ENCODE measurements at regions not wholly inside any gene's neighbourhood (a gene's known extent, or its start where the extent isn't known, plus 50 kb on each side); places are given as distances from the start of the nearest gene placed in this dataset.

DNA sequence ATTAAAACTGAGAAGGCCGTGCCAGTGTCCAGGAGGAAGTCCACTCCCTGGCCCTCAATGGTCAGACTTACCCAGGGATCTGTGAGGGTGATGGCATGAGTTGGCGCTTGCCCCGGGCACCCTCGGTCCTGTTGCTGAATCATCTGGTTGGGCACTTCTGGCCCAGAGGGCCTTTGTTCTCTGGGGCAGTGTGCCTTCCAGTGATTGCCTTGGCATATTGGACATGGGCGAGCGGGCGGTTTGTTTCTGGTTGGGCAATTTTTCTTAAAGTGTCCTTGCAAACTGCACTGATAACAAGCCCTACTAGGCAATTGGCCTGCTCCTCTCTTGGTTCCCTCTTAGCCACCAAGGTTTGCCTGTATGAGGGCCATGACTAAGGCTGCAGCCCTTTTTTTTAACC, 69.5 kb upstream of the ZDHHC17 start:
- TF ChIP-seq, protein P1, sequence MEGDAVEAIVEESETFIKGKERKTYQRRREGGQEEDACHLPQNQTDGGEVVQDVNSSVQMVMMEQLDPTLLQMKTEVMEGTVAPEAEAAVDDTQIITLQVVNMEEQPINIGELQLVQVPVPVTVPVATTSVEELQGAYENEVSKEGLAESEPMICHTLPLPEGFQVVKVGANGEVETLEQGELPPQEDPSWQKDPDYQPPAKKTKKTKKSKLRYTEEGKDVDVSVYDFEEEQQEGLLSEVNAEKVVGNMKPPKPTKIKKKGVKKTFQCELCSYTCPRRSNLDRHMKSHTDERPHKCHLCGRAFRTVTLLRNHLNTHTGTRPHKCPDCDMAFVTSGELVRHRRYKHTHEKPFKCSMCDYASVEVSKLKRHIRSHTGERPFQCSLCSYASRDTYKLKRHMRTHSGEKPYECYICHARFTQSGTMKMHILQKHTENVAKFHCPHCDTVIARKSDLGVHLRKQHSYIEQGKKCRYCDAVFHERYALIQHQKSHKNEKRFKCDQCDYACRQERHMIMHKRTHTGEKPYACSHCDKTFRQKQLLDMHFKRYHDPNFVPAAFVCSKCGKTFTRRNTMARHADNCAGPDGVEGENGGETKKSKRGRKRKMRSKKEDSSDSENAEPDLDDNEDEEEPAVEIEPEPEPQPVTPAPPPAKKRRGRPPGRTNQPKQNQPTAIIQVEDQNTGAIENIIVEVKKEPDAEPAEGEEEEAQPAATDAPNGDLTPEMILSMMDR (IDR thresholded peaks at IDR 0.05 in 2 of 3, conservative IDR thresholded peaks at IDR 0.05 in 1 of 3; ENCODE audit: borderline replicate concordance in 1 of 3, insufficient read depth in 1 of 3, low read depth in 2 of 3, low read length in 2 of 3): no peak
- no peak for TF ChIP-seq ZNF274 (IDR thresholded peaks at IDR 0.05; ENCODE audit: low read depth, low read length)
- TF ChIP-seq POLR2A (IDR thresholded peaks at IDR 0.05; ENCODE audit: borderline replicate concordance, extremely low read depth, insufficient read depth, insufficient read length): no peak
- no peak for TF ChIP-seq YY1 (IDR thresholded peaks at IDR 0.05; ENCODE audit: extremely low read depth, insufficient replicate concordance, low read depth, low read length)
- no peak for TF ChIP-seq EZH2phosphoT487 (IDR thresholded peaks at IDR 0.05; ENCODE audit: borderline replicate concordance)
- TF ChIP-seq, protein P2, sequence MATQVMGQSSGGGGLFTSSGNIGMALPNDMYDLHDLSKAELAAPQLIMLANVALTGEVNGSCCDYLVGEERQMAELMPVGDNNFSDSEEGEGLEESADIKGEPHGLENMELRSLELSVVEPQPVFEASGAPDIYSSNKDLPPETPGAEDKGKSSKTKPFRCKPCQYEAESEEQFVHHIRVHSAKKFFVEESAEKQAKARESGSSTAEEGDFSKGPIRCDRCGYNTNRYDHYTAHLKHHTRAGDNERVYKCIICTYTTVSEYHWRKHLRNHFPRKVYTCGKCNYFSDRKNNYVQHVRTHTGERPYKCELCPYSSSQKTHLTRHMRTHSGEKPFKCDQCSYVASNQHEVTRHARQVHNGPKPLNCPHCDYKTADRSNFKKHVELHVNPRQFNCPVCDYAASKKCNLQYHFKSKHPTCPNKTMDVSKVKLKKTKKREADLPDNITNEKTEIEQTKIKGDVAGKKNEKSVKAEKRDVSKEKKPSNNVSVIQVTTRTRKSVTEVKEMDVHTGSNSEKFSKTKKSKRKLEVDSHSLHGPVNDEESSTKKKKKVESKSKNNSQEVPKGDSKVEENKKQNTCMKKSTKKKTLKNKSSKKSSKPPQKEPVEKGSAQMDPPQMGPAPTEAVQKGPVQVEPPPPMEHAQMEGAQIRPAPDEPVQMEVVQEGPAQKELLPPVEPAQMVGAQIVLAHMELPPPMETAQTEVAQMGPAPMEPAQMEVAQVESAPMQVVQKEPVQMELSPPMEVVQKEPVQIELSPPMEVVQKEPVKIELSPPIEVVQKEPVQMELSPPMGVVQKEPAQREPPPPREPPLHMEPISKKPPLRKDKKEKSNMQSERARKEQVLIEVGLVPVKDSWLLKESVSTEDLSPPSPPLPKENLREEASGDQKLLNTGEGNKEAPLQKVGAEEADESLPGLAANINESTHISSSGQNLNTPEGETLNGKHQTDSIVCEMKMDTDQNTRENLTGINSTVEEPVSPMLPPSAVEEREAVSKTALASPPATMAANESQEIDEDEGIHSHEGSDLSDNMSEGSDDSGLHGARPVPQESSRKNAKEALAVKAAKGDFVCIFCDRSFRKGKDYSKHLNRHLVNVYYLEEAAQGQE (IDR thresholded peaks at IDR 0.05; ENCODE audit: low read depth): no peak
- TF ChIP-seq EZH2 (IDR thresholded peaks at IDR 0.05): no peak
- no peak for TF ChIP-seq JUND (IDR thresholded peaks at IDR 0.05)
- no peak for TF ChIP-seq SP1 (IDR thresholded peaks at IDR 0.05; ENCODE audit: low read depth)
- TF ChIP-seq CEBPB (IDR thresholded peaks at IDR 0.05; ENCODE audit: low read depth): no peak
- no peak for TF ChIP-seq POLR2AphosphoS5 (IDR thresholded peaks at IDR 0.05; ENCODE audit: low read depth, low read length)

Data from HCT116 (cell line).